ENCODE measurements at regions not wholly inside any gene's neighbourhood (a gene's known extent, or its start where the extent isn't known, plus 50 kb on each side); places are given as distances from the start of the nearest gene placed in this dataset.

GRCh38 chr11:122190768-122191167, 74.8 kb upstream of the BLID start:
- intact Hi-C loops (cut with DNase I): no loop called here
- no peak for DNase-seq

DNA sequence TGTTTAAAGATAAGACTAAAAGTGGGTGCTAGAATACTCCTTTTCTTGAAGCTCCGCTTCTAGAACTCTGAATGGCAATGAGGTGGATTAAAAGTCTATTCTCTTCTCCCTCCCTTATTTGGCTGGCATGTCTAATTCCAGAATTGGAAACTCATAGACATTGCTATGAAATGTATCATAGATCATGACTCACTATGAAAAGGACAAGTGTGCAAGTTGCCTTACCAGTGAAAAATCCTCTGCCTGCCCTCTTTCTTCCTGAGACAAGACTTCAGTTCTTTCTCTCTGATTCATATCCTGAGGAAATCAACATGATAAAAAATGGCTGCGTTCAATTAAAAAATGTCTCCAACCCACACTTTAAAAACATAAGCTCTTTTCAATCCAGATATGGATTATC, 73.2 kb upstream of the BLID start:
- intact Hi-C loops (cut with DNase I): no loop called here
- no peak for DNase-seq

DNA sequence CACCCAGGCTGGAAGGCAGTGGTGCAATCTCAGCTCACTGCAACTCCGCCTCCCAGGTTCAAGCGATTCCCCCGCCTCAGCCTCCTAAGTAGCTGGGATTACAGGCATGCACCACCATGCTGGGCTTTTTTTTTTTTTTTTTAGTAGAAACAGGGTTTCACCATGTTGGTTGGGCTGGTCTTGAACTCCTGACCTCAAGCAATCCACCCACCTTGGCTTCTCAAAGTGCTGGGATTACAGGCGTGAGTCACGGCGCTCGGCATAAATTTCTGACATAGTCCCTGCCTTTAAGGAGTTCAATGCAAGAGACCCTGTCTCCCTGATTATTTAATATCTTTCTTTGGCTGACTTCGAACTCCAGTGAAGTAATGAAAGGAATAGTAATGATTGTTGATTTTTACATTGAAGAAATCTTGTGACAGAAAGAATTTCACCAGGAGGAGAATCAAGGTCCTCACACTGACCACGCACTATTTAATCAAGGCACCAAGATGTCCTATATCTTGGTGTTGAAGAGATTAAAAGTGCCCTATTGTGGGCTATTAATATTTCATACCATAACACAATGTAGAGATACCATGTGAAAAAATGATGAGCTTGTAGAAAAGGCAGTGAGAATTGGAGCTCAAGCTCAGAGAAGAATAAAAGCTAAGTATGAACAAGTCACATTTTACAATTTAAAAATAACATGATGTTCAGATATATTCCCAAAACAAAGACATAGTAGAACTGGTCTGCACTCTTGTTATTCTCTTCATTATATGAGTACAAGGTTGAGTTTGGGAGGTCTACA, 71.6 kb upstream of the BLID start:
- intact Hi-C loops (cut with DNase I): no loop called here
- no peak for DNase-seq

DNA sequence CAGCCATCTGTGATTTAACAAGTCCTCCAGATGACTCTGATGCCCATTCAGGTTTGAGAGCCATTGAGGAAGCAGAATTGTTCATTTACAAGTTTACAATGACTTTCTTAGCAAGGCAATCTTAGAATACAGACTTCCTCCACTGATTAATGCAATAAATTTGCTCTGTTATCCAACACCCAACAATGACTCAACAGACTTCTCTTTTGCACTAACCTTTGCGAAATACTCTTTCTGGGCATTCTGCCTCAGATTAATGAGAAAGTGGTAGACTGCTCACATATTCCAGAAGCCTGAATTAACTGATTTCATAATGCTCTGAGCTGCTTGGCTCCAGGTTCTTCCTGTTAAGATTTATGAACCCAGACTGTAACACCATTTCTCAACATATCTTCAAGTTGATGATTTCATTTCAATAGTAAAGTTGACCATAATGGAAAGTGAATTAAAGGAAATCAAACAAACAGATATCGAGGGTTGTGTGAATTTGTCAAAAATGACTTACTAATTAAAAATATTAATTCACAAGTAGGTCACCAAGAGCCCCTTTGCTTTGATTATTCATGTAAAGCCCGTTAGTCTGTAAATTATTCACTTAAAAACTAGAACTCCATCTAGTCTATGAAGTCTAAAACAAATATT, 70.5 kb upstream of the BLID start:
- intact Hi-C loops (cut with DNase I): no loop called here
- DNase-seq: no peak

DNA sequence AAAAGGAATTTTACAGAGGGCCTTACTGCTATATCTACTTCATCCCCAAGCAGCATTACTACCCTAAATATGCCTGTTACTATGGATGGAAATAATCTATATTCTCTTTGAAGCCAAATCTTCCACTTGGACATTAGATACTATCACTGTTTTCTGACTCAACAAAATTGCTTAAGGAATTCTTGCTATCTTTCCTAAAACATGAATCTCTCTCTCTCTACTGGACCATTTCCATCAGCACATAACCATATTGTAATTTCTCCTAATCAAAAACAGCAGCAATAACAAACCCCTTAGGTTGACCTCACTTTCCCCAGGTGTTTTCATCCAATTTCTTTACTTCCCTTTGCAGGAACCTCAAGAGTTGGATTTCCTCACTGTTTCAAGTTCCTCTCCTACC, 67.9 kb upstream of the BLID start:
- no peak for DNase-seq
- intact Hi-C loops (cut with DNase I): no loop called here

- DNase-seq: no peak
- intact Hi-C loops (cut with DNase I): no loop called here
Measured at GRCh38 chr11:122181893-122182292, 65.9 kb upstream of the BLID start.

DNA sequence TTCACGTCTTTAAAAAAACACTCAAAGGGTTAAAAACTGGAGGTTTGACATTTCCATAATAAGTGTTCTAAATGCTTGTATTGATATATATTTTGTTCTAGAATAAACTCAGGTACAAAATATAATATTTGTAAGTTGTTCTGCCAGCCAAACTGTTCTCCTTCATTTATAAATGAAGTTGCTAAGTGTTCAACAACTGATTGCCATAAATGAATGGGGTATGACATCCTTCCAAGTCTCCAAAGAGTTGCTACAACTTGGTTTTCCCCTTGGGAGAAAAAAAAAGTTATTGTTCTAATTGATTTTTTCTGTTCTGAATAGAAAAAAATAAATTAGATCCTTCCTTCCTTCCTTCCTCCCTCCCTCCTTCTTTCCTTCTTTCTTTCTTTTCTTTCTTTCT, 65.4 kb upstream of the BLID start:
- DNase-seq: no peak
- intact Hi-C loops (cut with DNase I): no loop called here

DNA sequence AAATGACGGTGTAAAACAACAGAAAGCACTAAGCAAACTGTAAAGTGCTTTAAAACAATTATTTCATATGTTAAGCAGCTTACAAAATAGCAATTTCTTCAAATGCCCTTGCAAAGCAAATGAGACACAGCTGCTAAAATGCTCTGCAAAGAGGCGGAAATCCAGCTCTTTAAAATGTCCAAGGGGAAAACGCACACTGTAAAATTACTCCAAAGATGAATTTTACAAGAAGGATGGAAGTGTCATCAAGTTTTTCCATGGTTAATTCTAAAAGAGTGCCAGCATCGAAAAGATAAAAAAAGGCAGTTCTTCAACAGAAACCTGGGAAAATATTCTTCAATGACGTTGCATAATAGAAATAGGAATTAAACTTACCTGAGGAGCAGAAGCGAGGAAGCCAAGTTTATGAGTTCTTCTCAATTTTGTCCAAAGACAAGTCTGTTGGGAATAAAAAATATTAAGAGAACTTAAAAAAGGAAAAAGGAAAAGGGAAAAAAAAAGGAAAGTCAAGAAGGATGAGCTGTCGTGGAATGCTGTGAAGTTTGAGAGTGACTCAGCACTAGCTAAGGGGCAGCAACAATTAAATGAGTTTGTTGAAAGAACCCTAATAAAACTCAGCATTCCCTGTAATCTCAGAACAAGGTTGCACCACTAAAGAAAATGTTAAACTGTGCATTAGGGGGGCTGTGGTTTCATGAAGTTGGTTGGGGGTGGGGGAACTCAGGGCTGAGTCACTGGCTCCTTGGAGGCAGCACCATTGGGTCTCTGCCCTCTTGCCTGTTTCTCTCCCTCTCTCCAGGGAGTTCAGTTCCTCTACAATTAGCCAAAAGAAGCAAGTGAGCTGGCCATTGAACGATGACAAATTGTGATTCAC, 64.2 kb upstream of the BLID start:
- no peak for DNase-seq
- intact Hi-C loops (cut with DNase I): no loop called here

DNA sequence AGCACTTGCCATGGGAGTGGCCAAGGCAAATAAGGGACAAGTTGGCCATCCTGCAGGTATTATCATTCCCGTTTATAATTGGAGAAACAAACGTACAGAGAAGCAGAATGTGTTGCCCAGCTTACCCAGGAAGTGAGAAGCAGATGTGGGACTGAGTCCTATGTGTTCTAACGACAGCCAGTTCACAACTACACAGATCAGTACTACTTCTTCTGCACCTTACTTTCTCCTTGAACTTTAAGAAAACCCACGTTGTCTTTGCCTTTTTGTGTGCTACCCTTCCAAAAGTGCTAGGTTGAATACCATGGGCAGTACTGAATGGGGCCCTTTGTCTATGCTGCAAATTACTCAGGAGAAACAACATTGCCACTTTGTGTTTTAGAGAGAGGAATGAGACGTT, 62.8 kb upstream of the BLID start:
- DNase-seq: no peak
- intact Hi-C loops (cut with DNase I): no loop called here

GRCh38 chr11:122177238-122177637, 61.2 kb upstream of the BLID start:
- no peak for DNase-seq
- intact Hi-C loops (cut with DNase I): no loop called here

- no peak for DNase-seq
- intact Hi-C loops (cut with DNase I): no loop called here
Measured at GRCh38 chr11:122176651-122177050, 60.6 kb upstream of the BLID start.

GRCh38 chr11:122175306-122175705, 59.3 kb upstream of the BLID start:
- intact Hi-C loops (cut with DNase I): no loop called here
- no peak for DNase-seq

- no peak for DNase-seq
- intact Hi-C loops (cut with DNase I): no loop called here
Measured at GRCh38 chr11:122173587-122173986, 57.6 kb upstream of the BLID start.

DNA sequence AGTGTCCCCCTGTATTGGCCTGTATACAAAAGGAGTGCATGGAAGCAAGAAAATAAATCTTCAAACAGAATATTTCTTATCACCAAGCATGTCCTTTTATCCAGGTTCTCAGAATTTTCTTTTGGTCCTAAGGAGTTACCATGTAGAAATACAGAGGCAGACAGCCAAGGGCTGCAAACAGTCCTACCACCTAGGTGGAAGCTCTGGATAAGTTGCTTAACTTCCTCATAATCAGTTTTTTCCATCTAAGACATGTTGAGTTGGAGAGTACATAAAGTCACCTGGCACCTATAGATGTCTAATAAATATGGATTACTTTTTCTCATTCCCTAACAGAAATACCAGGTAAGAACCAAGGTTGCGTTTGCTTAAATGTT, 57.0 kb upstream of the BLID start:
- intact Hi-C loops (cut with DNase I): no loop called here
- no peak for DNase-seq

GRCh38 chr11:122172352-122173073, 56.5 kb upstream of the BLID start:
- intact Hi-C loops (cut with DNase I): no loop called here
- no peak for DNase-seq

DNA sequence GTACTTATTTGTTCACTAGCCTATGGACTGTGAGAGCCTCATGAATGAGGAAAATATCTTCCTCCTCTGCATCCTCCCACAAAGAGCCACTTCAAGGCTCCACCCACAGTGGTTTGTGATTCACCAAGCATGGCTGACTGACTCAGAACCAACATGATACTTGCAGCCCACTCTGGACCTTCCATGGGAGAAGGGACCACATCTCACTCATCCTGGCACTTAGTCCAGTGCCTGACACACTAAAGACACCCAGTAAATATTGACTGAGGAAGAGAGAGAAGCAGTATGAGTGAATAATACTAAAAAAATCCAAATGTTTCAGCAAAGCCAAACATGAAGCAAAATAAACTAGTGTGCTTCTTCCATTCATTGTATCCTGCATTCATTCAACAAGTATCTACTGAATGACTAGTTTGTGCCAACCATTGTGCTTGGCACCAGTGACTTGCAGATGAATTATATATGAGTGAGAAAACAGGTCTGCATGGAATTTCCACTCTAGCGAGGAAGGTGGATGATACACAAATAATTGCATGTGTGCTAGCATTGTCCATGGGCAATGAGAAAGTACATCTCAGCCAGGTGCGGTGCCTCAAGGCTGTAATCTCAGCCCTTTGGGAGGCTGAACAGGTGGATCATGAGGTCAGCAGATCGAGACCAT, 54.9 kb upstream of the BLID start:
- intact Hi-C loops (cut with DNase I): no loop called here
- no peak for DNase-seq

DNA sequence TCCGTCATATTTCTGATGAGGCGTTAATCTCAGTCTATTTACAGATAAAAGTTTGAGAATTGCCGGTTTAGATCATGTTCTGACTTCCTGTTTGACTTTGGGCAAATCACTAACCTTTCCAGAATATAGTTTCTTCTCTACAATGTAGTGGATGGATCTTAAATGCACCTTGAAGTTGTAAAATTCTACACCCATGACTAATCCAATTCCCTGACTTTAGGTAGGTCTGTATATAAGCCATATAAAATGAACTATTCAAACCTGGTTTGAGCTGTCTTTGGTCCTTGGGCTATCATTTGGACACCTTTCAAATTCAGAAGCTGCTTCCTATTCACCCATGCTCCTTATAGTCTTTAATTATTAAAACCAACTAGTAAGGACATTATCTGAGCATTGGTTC, 52.2 kb upstream of the BLID start:
- intact Hi-C loops (cut with DNase I): no loop called here
- DNase-seq: no peak

GRCh38 chr11:122167100-122167499, 51.1 kb upstream of the BLID start:
- no peak for DNase-seq
- intact Hi-C loops (cut with DNase I): no loop called here

DNA sequence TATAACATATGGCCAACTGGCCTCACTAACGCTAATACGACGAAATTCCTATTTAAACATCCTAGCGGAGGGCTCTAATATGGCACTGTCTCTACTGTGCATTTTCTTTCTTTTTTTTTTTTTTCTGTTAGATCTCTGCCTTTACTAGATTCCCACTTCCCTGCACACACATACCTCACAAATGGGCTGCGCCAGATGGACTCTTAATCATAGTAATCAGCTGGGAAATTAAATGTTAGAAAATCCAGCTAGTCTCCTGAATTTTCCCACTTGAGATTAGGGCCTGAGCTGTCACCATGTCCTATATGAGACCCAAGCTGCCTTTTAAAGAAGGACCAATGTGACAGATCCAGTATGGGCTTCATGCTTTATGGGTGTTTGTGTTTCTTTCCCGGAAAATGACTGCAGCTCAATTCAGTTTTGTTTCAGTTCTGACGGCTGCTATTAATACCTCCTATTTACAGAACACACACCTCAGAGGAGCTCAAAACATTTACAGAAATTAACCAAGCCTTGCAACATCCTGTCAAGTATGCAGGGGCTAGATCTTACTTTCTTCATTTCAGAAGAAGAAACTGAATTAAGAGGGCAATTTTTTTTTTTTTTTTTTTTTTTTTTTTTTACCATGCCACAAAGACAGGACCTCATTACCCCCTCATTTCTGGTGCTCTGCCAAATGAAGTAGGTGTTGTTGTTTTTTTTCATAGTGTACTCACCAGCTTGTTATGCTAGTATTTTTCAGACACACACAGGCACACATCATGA, 49.8 kb upstream of the BLID start:
- no peak for DNase-seq
- intact Hi-C loops (cut with DNase I): no loop called here
